ENCODE measurements at regions not wholly inside any gene's neighbourhood (a gene's known extent, or its start where the extent isn't known, plus 50 kb on each side); places are given as distances from the start of the nearest gene placed in this dataset.

- no peaks in the 10 kb centered on the region for H3K4me1 ChIP-seq (ENCODE audit: control insufficient read depth, extremely low read depth, insufficient read depth, low read length)
- no peak for FAIRE-seq
- H3K27me3 ChIP-seq (ENCODE audit: control insufficient read depth in 2 of 2, insufficient read depth in 2 of 2, low read length in 2 of 2) = peaks cover 4 to 7% of the 10 kb centered on the region in 2 experiments
- no peaks in the 10 kb centered on the region for H4K20me1 ChIP-seq (replicated peaks; ENCODE audit: control insufficient read depth, extremely low read depth, insufficient read depth, low read length)
- H2AFZ ChIP-seq (ENCODE audit: low read depth, low read length) = no peak overlapping the region
- H3K9me3 ChIP-seq (replicated peaks; ENCODE audit: control insufficient read depth, insufficient read depth, low read length) = no peaks in the 10 kb centered on the region
- no peak overlapping the region for H3K4me3 ChIP-seq (replicated peaks in 1 of 3; ENCODE audit: insufficient read depth in 1 of 3, low read depth in 1 of 3, low read length in 3 of 3)
- no TSS peak for BruUV-seq (replicated peaks)
- no peak overlapping the region for H3K4me2 ChIP-seq (ENCODE audit: insufficient read depth, low read length)
- H3K27ac ChIP-seq (ENCODE audit: insufficient read depth, low read depth, low read length) = no peak overlapping the region
- dilution Hi-C loops (cut with MboI; ENCODE audit: extremely low pct_ligation_motif_present, low sequenced_read_pairs) (no loop called here), intact Hi-C loops (cut with micrococcal nuclease) (no loop called here)
- ChIA-PET POLR2A (no interaction called here), CTCF (interaction anchor here (1.8 to 1.9 kb wide), 2 partner anchors 9 to 15 kb away, joined by 8 to 9 read pairs; no protein-coding TSS in a partner anchor)
- no peaks in the 10 kb centered on the region for H3K36me3 ChIP-seq (ENCODE audit: control insufficient read depth in 2 of 2, extremely low read depth in 1 of 2, insufficient read depth in 2 of 2, low read length in 2 of 2)
- H3K79me2 ChIP-seq (ENCODE audit: control insufficient read depth, insufficient read depth, low read length) = no peaks in the 10 kb centered on the region
- H3K9me1 ChIP-seq (replicated peaks; ENCODE audit: control insufficient read depth, extremely low read depth, insufficient read depth, low read length) = no peaks in the 10 kb centered on the region
- H3K9ac ChIP-seq (replicated peaks; ENCODE audit: extremely low read depth, insufficient read depth, low read length) = no peak overlapping the region
- no peak for DNase-seq (ENCODE audit: low read depth, low spot score)
- TF ChIP-seq MAX (IDR thresholded peaks at IDR 0.05; ENCODE audit: insufficient read depth, insufficient read length) (no peak), POLR2AphosphoS5 (IDR thresholded peaks at IDR 0.05; ENCODE audit: insufficient read depth, low read depth, low read length) (no peak), GATA2 (IDR thresholded peaks at IDR 0.05; ENCODE audit: insufficient read depth, insufficient read length, low read depth, low read length) (no peak), FOS (IDR thresholded peaks at IDR 0.05; ENCODE audit: borderline replicate concordance, insufficient read depth, low read length) (no peak), POLR2A (IDR thresholded peaks at IDR 0.05; ENCODE audit: low read depth, low read length) (no peak), MYC (IDR thresholded peaks at IDR 0.05; ENCODE audit: low read depth, low read length) (no peak), EZH2 (IDR thresholded peaks at IDR 0.05; ENCODE audit: borderline replicate concordance, low read depth, low read length, severe bottlenecking) (no peak), CTCF (IDR thresholded peaks at IDR 0.05; ENCODE audit: extremely low read depth in 1 of 2, insufficient read depth in 1 of 2, low read depth in 1 of 2, low read length in 2 of 2) (no peak), JUN (IDR thresholded peaks at IDR 0.05; ENCODE audit: borderline replicate concordance, insufficient read depth, insufficient read length, low read depth) (no peak)
Observed at GRCh38 chr7:155365146-155365874, 67.6 kb downstream of the INSIG1 start.
